Activated CD4-positive, alpha-beta T cell treated with anti-CD3 and anti-CD28 coated beads, Interleukin-2, amount 50 U/mL, for 16 hours (primary cell): ENCODE measurements at regions not wholly inside any gene's neighbourhood (a gene's known extent, or its start where the extent isn't known, plus 50 kb on each side); places are given as distances from the start of the nearest gene placed in this dataset.

Source experiments
- DNase-seq: peaks from one replicate; pipeline ENCODE4 v3.0.0-alpha.2; 2020

GRCh38 chr1:173405834-173406233, 71.3 kb upstream of the PRDX6 start:
- DNase-seq, result peak; percentile 37

- no peak for DNase-seq
Observed at GRCh38 chr1:173406783-173407230, 70.3 kb upstream of the PRDX6 start.

- DNase-seq, result no peak
Observed at GRCh38 chr1:173407846-173408245, 69.3 kb upstream of the PRDX6 start.

GRCh38 chr1:173408886-173409285, 68.2 kb upstream of the PRDX6 start:
- DNase-seq, result no peak

GRCh38 chr1:173409613-173410012, 67.5 kb upstream of the PRDX6 start:
- DNase-seq, result no peak

- peak; percentile 49 for DNase-seq
Observed at GRCh38 chr1:173410133-173410793, 66.9 kb upstream of the PRDX6 start.

- DNase-seq, result peak; percentile 35
Observed at GRCh38 chr1:173410794-173411236, 66.3 kb upstream of the PRDX6 start.

- no peak for DNase-seq
Observed at GRCh38 chr1:173411835-173412742, 65.0 kb upstream of the PRDX6 start.

- no peak for DNase-seq
Observed at GRCh38 chr1:173413271-173413707, 63.8 kb upstream of the PRDX6 start.

GRCh38 chr1:173414136-173414535, 63.0 kb upstream of the PRDX6 start:
- DNase-seq, result no peak

GRCh38 chr1:173414539-173415226, 62.5 kb upstream of the PRDX6 start:
- no peak for DNase-seq

- DNase-seq, result no peak
Observed at GRCh38 chr1:173415490-173415889, 61.6 kb upstream of the PRDX6 start.

GRCh38 chr1:173415905-173416450, 61.2 kb upstream of the PRDX6 start:
- DNase-seq, result no peak

- DNase-seq, result no peak
Observed at GRCh38 chr1:173417563-173417962, 59.6 kb upstream of the PRDX6 start.

GRCh38 chr1:173418107-173418985, 58.8 kb upstream of the PRDX6 start:
- DNase-seq, result peak; percentile 24

- DNase-seq, result peak; percentile 68
Observed at GRCh38 chr1:173420330-173420806, 56.8 kb upstream of the PRDX6 start.

GRCh38 chr1:173421286-173421685, 55.8 kb upstream of the PRDX6 start:
- no peak for DNase-seq

GRCh38 chr1:173421789-173422188, 55.3 kb upstream of the PRDX6 start:
- DNase-seq, result no peak

- DNase-seq, result no peak
Observed at GRCh38 chr1:173422456-173422976, 54.6 kb upstream of the PRDX6 start.

GRCh38 chr1:173423291-173423690, 53.8 kb upstream of the PRDX6 start:
- DNase-seq, result no peak

GRCh38 chr1:173424143-173424542, 53.0 kb upstream of the PRDX6 start:
- no peak for DNase-seq
